ENCODE measurements at regions not wholly inside any gene's neighbourhood (a gene's known extent, or its start where the extent isn't known, plus 50 kb on each side); places are given as distances from the start of the nearest gene placed in this dataset.
"Not testable (repeated sequence)": the region's sequence is repeated elsewhere in the genome, so short reads cannot be mapped to it uniquely, and the experiment has no call there.

GRCh38 chr14:36423430-36423829 is 96.6 kb downstream of the NKX2-1 start:
- no peak for TF ChIP-seq POLR2A (IDR thresholded peaks at IDR 0.05)
- TF ChIP-seq, protein P1, sequence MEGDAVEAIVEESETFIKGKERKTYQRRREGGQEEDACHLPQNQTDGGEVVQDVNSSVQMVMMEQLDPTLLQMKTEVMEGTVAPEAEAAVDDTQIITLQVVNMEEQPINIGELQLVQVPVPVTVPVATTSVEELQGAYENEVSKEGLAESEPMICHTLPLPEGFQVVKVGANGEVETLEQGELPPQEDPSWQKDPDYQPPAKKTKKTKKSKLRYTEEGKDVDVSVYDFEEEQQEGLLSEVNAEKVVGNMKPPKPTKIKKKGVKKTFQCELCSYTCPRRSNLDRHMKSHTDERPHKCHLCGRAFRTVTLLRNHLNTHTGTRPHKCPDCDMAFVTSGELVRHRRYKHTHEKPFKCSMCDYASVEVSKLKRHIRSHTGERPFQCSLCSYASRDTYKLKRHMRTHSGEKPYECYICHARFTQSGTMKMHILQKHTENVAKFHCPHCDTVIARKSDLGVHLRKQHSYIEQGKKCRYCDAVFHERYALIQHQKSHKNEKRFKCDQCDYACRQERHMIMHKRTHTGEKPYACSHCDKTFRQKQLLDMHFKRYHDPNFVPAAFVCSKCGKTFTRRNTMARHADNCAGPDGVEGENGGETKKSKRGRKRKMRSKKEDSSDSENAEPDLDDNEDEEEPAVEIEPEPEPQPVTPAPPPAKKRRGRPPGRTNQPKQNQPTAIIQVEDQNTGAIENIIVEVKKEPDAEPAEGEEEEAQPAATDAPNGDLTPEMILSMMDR (IDR thresholded peaks at IDR 0.05): no peak
- no peaks in the 10 kb centered on the region for H3K36me3 ChIP-seq
- intact Hi-C loops (cut with DNase I): no loop called here
- no peaks in the 10 kb centered on the region for H3K27me3 ChIP-seq
- no peak for DNase-seq
- H3K9me3 ChIP-seq: no peaks in the 10 kb centered on the region
- WGBS, 2 donors: 65 to 70% methylated on average over 5 of the region's 5 CpGs
- no peak overlapping the region for H3K4me3 ChIP-seq (replicated peaks in 1 of 3)
- no peak overlapping the region for H3K27ac ChIP-seq
- H3K4me1 ChIP-seq: no peaks in the 10 kb centered on the region

DNA sequence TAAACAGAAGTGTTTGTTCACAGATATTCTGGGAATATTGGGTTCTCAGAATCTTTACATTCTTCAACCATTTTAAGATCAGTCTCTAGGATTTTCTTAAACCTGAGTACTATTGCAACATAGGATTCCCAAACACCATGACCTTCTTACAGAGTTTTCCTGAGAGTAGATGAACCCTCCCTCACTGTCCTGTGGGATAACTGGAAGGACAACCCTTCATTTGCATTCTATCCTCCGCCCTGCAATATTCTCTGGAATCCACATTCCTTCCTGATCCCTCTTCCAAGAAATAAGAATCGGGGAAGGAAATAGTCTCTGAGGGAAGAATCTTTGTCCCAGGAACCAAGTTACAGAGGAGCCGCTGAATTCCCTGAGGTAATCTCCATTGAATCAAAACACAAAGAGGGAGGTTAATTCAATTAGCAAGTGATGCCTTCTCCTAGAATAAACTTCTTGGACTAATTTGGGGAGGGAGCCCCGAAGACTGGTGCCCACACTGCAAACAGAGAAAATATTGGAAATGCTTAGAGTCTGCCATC is 99.8 kb upstream of the MBIP start:
- Histone ChIP-seq H3K36me3 (no peaks in the 10 kb centered on the region), H3K27me3 (no peaks in the 10 kb centered on the region), H3K4me3 (replicated peaks in 1 of 3) (no peak overlapping the region), H3K9me3 (no peaks in the 10 kb centered on the region), H3K4me1 (no peaks in the 10 kb centered on the region), H3K27ac (no peak overlapping the region)
- DNase-seq: no peak
- TF ChIP-seq POLR2A (IDR thresholded peaks at IDR 0.05): no peak
- TF ChIP-seq, protein P1 (IDR thresholded peaks at IDR 0.05): no peak
- 60 to 63% methylated on average over 4 of the region's 4 CpGs for WGBS, 2 donors
- intact Hi-C loops (cut with DNase I): no loop called here

GRCh38 chr14:36418937-36419336 is 98.5 kb upstream of the MBIP start:
- Histone ChIP-seq H3K4me1 (no peaks in the 10 kb centered on the region), H3K9me3 (no peaks in the 10 kb centered on the region), H3K4me3 (replicated peaks in 1 of 3) (no peak overlapping the region), H3K27ac (no peak overlapping the region), H3K27me3 (no peaks in the 10 kb centered on the region), H3K36me3 (no peaks in the 10 kb centered on the region)
- no peak for DNase-seq
- TF ChIP-seq, protein P1 (IDR thresholded peaks at IDR 0.05): no peak
- TF ChIP-seq POLR2A (IDR thresholded peaks at IDR 0.05): no peak
- intact Hi-C loops (cut with DNase I): no loop called here

DNA sequence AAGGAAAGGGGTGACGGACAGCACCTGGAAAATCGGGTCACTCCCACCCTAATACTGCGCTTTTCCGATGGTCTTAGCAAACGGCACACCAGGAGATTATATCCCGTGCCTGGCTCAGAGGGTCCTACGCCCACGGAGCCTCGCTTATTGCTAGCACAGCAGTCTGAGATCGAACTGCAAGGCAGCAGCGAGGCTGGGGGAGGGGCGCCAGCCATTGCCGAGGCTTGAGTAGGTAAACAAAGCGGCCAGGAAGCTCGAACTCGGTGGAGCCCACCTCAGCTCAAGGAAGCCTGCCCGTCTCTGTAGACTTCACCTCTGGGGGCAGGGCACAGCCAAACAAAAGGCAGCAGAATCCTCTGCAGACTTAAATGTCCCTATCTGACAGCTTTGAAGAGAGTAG is 91.5 kb upstream of the MBIP start:
- intact Hi-C loops (cut with DNase I): not testable (repeated sequence)

DNA sequence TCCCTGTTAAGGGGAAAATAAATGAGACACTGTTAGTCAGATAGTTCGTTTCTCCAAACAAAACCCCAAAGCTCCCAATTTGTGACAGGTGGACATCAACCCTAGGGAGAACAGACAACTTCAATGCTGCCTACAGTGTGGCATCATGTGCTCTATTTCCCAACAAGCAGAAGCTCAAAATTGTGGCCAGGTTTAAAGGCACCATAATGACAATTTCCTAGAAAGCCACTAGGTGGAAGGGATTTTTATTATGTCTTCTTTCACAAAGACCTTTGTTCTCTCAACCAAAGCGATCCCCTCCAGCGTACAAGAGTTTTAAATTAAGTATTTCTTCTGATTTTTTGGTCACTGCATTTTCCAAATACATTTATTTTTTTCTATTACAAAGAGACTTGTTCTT is 88.0 kb upstream of the MBIP start:
- no peak overlapping the region for H3K27ac ChIP-seq
- H3K4me3 ChIP-seq (replicated peaks in 1 of 3): no peak overlapping the region
- H3K36me3 ChIP-seq: no peaks in the 10 kb centered on the region
- intact Hi-C loops (cut with DNase I): no loop called here
- no peaks in the 10 kb centered on the region for H3K9me3 ChIP-seq
- no peaks in the 10 kb centered on the region for H3K4me1 ChIP-seq
- H3K27me3 ChIP-seq: no peaks in the 10 kb centered on the region
- WGBS, 2 donors: 60 to 80% methylated on average over 3 of the region's 3 CpGs
- DNase-seq: no peak
- TF ChIP-seq POLR2A (IDR thresholded peaks at IDR 0.05): no peak
- TF ChIP-seq, protein P1 (IDR thresholded peaks at IDR 0.05): peak in 1 of 6 experiments; percentile 12

More for the DNA sequence above, 91.5 kb upstream of the MBIP start:
- DNase-seq; H3K4me3 ChIP-seq (replicated peaks in 1 of 3); H3K4me1 ChIP-seq; H3K27me3 ChIP-seq; H3K9me3 ChIP-seq; H3K36me3 ChIP-seq; H3K27ac ChIP-seq: not testable (repeated sequence)
- 88 to 94% methylated on average over 16 to 17 of the region's 17 CpGs for WGBS, 2 donors
